ENCODE measurements at regions not wholly inside any gene's neighbourhood (a gene's known extent, or its start where the extent isn't known, plus 50 kb on each side); places are given as distances from the start of the nearest gene placed in this dataset.

DNA sequence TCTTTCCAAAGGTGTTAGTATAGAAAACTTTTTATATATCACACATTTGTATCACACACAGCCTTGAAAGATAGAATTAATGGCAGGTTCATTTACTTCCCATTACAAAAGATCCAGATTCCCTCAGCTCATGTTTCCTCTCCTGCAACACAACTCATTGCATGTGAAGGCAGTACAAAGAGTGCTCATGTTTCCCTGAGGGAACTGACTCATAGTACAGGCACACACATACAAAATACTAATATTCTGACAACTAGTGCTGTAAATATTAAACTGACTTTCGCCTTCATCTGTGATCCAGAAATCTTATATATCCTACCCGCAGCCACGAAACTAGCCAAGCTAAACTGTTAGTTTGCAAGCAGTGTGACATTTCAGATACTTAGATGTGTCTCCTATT lies 819.8 kb upstream of the PCDH7 start:
- TF ChIP-seq, protein P1, sequence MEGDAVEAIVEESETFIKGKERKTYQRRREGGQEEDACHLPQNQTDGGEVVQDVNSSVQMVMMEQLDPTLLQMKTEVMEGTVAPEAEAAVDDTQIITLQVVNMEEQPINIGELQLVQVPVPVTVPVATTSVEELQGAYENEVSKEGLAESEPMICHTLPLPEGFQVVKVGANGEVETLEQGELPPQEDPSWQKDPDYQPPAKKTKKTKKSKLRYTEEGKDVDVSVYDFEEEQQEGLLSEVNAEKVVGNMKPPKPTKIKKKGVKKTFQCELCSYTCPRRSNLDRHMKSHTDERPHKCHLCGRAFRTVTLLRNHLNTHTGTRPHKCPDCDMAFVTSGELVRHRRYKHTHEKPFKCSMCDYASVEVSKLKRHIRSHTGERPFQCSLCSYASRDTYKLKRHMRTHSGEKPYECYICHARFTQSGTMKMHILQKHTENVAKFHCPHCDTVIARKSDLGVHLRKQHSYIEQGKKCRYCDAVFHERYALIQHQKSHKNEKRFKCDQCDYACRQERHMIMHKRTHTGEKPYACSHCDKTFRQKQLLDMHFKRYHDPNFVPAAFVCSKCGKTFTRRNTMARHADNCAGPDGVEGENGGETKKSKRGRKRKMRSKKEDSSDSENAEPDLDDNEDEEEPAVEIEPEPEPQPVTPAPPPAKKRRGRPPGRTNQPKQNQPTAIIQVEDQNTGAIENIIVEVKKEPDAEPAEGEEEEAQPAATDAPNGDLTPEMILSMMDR (IDR thresholded peaks at IDR 0.05) = no peak
- no peak for TF ChIP-seq EZH2 (IDR thresholded peaks at IDR 0.05; ENCODE audit: borderline replicate concordance, insufficient read depth, low read depth, low read length, poor library complexity, severe bottlenecking)

All from B cell (primary cell).